GM23248 (cell line): ENCODE measurements at regions not wholly inside any gene's neighbourhood (a gene's known extent, or its start where the extent isn't known, plus 50 kb on each side); places are given as distances from the start of the nearest gene placed in this dataset.

ENCODE experiments used
- DNase-seq: peaks from one replicate; pipeline ENCODE4 v3.0.0-alpha.2; 2015
- H2AFZ ChIP-seq: fragments of 200-600 bp; sonication (generic); 2 replicates; pipeline ENCODE4 v1.6.1; 2016; ENCODE audit warnings: antibody characterized with exemption
- H3F3A ChIP-seq: fragments of 200-600 bp; sonication (generic); 2 replicates; pipeline ENCODE4 v1.6.1; 2016; ENCODE audit warnings: mild to moderate bottlenecking, antibody characterized with exemption, mixed run types; ENCODE audit not compliant: insufficient read depth
- H3K27ac ChIP-seq: fragments of 200-600 bp; sonication (generic); 2 replicates; pipeline ENCODE4 v1.5.1; 2016; ENCODE audit warnings: mild to moderate bottlenecking
- H3K27me3 ChIP-seq: fragments of 200-600 bp; sonication (generic); replicated peaks from 2 replicates; pipeline ENCODE4 v1.6.1; 2016; ENCODE audit warnings: mild to moderate bottlenecking; ENCODE audit not compliant: insufficient read depth
- H3K36me3 ChIP-seq: fragments of 200-600 bp; sonication (generic); 2 replicates; pipeline ENCODE4 v1.6.1; 2016; ENCODE audit warnings: low read depth, mild to moderate bottlenecking
- H3K4me1 ChIP-seq: fragments of 200-600 bp; sonication (generic); 2 replicates; pipeline ENCODE4 v1.6.1; 2016; ENCODE audit warnings: mild to moderate bottlenecking; ENCODE audit not compliant: insufficient read depth
- H3K4me2 ChIP-seq: fragments of 200-600 bp; sonication (generic); one replicate; pipeline ENCODE4 v1.6.1; 2016; ENCODE audit warnings: mild to moderate bottlenecking; ENCODE audit not compliant: unreplicated experiment
- H3K4me3 ChIP-seq: fragments of 200-600 bp; sonication (generic); 2 replicates; pipeline ENCODE4 v1.5.1; 2016; ENCODE audit warnings: mild to moderate bottlenecking
- H3K79me2 ChIP-seq: fragments of 200-600 bp; sonication (generic); 2 replicates; pipeline ENCODE4 v1.6.1; 2016; ENCODE audit warnings: mild to moderate bottlenecking; ENCODE audit not compliant: insufficient read depth
- H3K9ac ChIP-seq: fragments of 200-600 bp; sonication (generic); 2 replicates; pipeline ENCODE4 v1.6.1; 2016; ENCODE audit warnings: mild to moderate bottlenecking
- H3K9me2 ChIP-seq: fragments of 200-600 bp; sonication (generic); 2 replicates; pipeline ENCODE4 v1.6.1; 2016; ENCODE audit warnings: mixed run types, mild to moderate bottlenecking, moderate library complexity; ENCODE audit not compliant: insufficient read depth
- H3K9me3 ChIP-seq: fragments of 200-600 bp; sonication (generic); one replicate; pipeline ENCODE4 v1.6.1; 2017; ENCODE audit warnings: low read depth
- H4K20me1 ChIP-seq: fragments of 200-600 bp; sonication (generic); 2 replicates; pipeline ENCODE4 v1.6.0; 2016; ENCODE audit not compliant: insufficient read depth
- EZH2 ChIP-seq: fragments of 200-600 bp; sonication (generic); IDR thresholded peaks from 2 replicates; pipeline ENCODE4 v1.6.1; 2018; ENCODE audit warnings: antibody characterized with exemption, mild to moderate bottlenecking; ENCODE audit not compliant: insufficient read depth, poor library complexity, severe bottlenecking
- EZH2phosphoT487 ChIP-seq: fragments of 200-600 bp; sonication (generic); IDR thresholded peaks from 2 replicates; pipeline ENCODE4 v1.6.1; 2018; ENCODE audit warnings: antibody characterized with exemption, moderate library complexity, mild to moderate bottlenecking, low read depth; ENCODE audit not compliant: insufficient read depth
- WGBS, 2 experiments: methylation state at CpG; one replicate each; pipeline ENCODE4 v1.1.6; 2015 to 2017; ENCODE audit warnings: low lambda C conversion rate in 2 of 2, low coverage in 1 of 2; ENCODE audit errors: missing lambda C conversion rate in 2 of 2; 5-methylcytosine and 5-hydroxymethylcytosine counted together
- in situ Hi-C: fragments of 300-500 bp; cut with MboI; formaldehyde crosslinking; loops from 2 replicates; pipeline ENCODE4 v1.15.0; 2020

GRCh38 chr3:102593812-102594602 lies 159.2 kb downstream of the ZPLD1 start:
- 11 to 13% methylated on average over 2 of the region's 2 CpGs for WGBS, 2 experiments
- in situ Hi-C loops: no loop called here
- Histone ChIP-seq H4K20me1 (no peaks in the 10 kb centered on the region), H3K4me3 (no peak overlapping the region), H3K79me2 (no peaks in the 10 kb centered on the region), H3K9ac (no peak overlapping the region), H3K9me2 (no peaks in the 10 kb centered on the region), H3K27me3 (no peaks in the 10 kb centered on the region), H2AFZ (no peak overlapping the region), H3K9me3 (no peaks in the 10 kb centered on the region), H3K27ac (no peak overlapping the region), H3K36me3 (no peaks in the 10 kb centered on the region), H3F3A (no peaks in the 10 kb centered on the region), H3K4me2 (no peak overlapping the region), H3K4me1 (no peaks in the 10 kb centered on the region)
- DNase-seq: no peak
- TF ChIP-seq EZH2phosphoT487: no peak
- no peak for TF ChIP-seq EZH2

- no peak for TF ChIP-seq EZH2
- no peak for TF ChIP-seq EZH2phosphoT487
- Histone ChIP-seq H3K9me2 (no peaks in the 10 kb centered on the region), H4K20me1 (no peaks in the 10 kb centered on the region), H3F3A (no peaks in the 10 kb centered on the region), H3K27me3 (no peaks in the 10 kb centered on the region), H3K9ac (no peak overlapping the region), H3K9me3 (no peaks in the 10 kb centered on the region), H3K79me2 (no peaks in the 10 kb centered on the region), H3K36me3 (no peaks in the 10 kb centered on the region), H2AFZ (no peak overlapping the region), H3K27ac (no peak overlapping the region), H3K4me2 (no peak overlapping the region), H3K4me1 (no peaks in the 10 kb centered on the region), H3K4me3 (no peak overlapping the region)
- DNase-seq: no peak
- in situ Hi-C loops: no loop called here
- WGBS, 2 experiments: 10% methylated on average over 3 of the region's 3 CpGs
Measured at GRCh38 chr3:102595057-102595456, 160.2 kb downstream of the ZPLD1 start.

- in situ Hi-C loops: no loop called here
- Histone ChIP-seq H3K4me3 (no peak overlapping the region), H3K4me2 (no peak overlapping the region), H3K79me2 (no peaks in the 10 kb centered on the region), H3K4me1 (no peaks in the 10 kb centered on the region), H3K9me3 (no peaks in the 10 kb centered on the region), H3K36me3 (no peaks in the 10 kb centered on the region), H2AFZ (no peak overlapping the region), H3K27ac (no peak overlapping the region), H3K9ac (no peak overlapping the region), H3F3A (no peaks in the 10 kb centered on the region), H3K9me2 (no peaks in the 10 kb centered on the region), H3K27me3 (no peaks in the 10 kb centered on the region), H4K20me1 (no peaks in the 10 kb centered on the region)
- TF ChIP-seq EZH2phosphoT487 (no peak), EZH2 (no peak)
- no peak for DNase-seq
- WGBS, 2 experiments: 42% methylated on average over 7 of the region's 7 CpGs
Measured at GRCh38 chr3:102599819-102600576, 165.2 kb downstream of the ZPLD1 start.

- Histone ChIP-seq H2AFZ (no peak overlapping the region), H3K79me2 (no peaks in the 10 kb centered on the region), H3K4me2 (no peak overlapping the region), H3K27me3 (no peaks in the 10 kb centered on the region), H3F3A (no peaks in the 10 kb centered on the region), H3K36me3 (no peaks in the 10 kb centered on the region), H3K27ac (no peak overlapping the region), H3K9ac (no peak overlapping the region), H4K20me1 (no peaks in the 10 kb centered on the region), H3K4me3 (no peak overlapping the region), H3K9me3 (no peaks in the 10 kb centered on the region), H3K4me1 (no peaks in the 10 kb centered on the region), H3K9me2 (no peaks in the 10 kb centered on the region)
- DNase-seq: no peak
- in situ Hi-C loops: no loop called here
- WGBS, 2 experiments: 19 to 20% methylated on average over 1 of the region's 1 CpG
- TF ChIP-seq EZH2phosphoT487: no peak
- TF ChIP-seq EZH2: no peak
Measured at GRCh38 chr3:102605153-102605552, 170.3 kb downstream of the ZPLD1 start.
